ENCODE measurements at regions not wholly inside any gene's neighbourhood (a gene's known extent, or its start where the extent isn't known, plus 50 kb on each side); places are given as distances from the start of the nearest gene placed in this dataset.
"Not testable (repeated sequence)": the region's sequence is repeated elsewhere in the genome, so short reads cannot be mapped to it uniquely, and the experiment has no call there.

DNA sequence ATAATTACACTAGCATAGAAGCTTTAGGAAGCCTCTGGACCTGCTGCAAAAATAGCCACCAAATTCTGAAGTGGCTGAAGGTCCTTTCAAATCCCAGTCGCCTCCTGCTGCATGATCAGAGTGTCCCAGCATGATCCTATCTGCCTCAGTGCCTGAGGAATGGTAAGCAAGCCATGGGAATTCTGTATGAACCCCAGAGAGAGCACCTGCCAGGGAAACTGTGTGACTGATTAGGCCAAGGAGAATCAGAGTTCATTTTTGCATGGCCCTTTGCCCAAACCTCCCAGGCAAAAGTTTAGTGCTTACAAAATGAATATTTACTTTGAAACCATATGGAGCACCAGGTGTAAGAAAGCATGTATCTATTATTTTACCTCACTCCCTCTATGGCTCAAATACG, 221.4 kb downstream of the ARL4C start:
- no peak for DNase-seq (ENCODE audit: low spot score)

DNA sequence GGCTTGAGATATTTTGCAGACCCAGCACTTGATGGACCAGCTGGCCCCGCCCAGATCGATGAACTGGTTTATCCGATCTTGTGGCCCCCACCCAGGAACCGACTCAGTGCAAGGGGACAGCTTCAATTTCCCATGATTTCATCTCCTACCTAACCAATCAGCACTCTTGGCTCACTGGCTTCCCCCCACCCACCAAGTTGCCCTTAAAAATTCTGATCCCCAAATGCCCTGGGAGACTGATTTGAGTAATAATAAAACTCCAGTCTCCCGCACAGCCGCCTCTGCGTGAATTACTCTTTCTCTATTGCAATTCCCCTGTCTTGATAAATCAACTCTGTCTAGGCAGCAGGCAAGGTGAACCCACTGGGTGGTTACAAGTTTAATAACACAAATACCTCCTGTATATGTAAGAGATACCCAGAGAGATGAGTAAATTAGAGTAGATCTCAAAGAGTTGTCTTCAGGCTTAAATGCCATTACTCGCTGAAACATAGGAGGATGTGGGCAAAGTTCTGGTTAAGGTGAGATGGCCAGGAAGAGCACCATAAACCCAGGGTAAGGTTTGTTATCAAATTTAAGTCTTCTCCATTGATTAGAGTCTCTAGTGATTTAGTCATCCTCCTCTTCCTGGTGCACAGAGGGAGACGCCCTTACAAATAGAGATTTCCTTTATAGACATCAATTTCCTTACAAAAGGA, 222.8 kb downstream of the ARL4C start:
- DNase-seq (ENCODE audit: low spot score): no peak

DNA sequence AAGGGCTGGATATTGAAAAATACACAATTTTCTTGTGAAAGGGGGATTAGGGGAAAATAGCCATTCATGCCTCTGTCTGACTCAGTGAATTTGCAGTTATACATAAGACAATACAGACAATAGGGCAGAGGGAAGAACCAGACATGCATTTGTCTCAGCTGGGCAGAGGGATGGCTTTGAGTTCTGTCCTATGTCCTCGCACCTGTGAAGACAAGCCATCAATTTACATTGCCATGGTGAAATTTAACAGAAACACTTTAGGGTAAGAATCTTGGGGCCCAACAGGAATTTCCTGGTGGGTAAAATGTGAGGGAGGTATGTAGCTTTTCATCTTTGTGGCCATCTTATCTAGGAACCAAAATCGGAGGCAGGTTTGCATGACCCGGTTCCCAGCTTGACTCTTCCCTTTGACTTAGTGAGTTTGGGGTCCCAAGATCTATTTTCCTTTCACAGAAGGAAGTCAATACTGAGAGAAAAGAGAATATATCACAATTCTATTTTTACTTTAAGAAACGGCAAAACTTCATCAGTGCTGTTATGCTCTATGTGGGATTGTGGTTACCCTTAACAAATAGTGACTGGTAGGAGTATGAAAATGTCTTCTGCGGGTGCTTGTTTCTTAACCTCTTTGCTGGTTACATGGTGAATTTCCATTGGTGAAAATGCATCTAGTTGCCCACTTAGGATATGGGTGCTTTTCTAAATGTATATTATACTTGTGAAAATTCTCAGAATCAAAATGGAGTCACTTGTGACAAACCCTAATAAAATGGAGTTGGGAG, 221.8 kb downstream of the SPP2 start:
- DNase-seq (ENCODE audit: low spot score): no peak

DNA sequence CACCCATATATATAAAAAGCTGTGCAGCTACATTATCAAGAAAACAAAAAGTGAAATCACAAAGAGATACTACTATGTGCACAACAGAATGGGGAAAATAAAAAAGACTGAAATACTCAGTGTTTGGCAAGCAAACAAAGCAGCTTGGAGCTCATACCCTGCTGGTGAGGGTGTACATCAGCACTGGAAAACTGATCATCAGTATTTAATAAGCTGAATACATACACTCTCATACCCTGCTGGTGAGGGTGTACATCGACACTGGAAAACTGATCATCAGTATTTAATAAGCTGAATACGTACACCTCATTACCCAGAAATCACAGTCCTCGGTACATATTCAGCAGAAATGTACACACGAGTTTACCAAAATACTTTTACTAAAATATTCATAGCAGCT, 220.8 kb downstream of the SPP2 start:
- DNase-seq (ENCODE audit: low spot score): no peak

DNA sequence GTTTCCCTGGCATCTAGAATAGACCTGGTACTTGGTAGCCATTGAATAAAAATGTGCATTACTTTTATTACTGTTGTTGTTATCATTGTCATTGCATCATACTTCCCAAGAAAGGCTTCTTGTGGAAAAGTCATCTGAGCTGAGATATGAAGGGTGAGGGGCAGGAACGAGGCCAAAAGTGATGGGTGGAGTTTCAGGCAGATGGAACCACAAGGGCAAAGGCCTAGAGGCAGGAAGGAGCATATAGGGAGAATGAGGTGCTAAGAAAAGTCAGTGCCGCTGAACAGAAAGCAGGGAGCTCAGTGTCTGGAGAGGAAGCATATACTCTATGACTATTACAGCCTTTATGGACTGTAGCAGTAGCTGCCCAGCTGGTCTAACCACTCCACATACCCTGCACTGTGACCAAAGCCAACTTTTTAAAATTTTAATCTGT, 219.3 kb downstream of the SPP2 start:
- DNase-seq (ENCODE audit: low spot score): no peak

DNA sequence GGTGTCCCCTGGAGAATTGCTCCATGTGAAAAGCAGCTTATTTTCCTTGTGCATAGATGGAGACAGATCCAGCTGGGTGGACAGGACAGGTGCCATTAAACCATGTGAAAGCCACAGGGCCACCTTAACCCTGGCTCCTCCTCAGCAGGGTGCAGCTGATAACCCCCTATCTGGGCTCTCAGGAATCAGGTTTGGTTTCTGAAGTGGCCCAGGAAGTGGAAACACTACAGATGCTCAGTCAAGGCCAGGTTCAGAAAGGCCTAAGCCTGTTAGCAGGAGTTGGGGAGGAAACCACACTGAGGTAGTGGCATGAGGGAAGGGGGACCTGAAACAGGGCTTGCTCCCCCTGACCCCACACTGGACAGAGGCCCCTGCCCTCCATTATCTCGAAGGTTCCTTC, 217.0 kb downstream of the SPP2 start:
- DNase-seq (ENCODE audit: low spot score): no peak

DNA sequence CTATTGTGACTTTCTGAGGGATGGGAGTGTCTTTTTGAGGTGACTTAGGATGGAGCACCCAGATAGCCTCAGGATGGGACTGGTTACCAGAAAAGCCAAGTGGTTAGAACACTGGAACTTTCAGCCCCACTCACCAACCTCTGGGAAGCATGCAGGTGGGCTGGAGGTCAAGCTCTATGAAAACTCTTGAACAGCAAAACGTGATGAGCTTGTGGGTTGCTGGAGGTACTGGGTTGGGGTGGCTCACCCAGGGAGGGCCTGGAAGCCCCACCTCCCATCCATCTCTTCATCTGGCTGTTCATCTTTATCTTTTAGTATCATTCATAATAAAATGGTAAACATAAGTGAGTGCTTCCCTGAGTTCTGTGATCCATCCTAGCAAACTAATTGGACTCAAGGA, 216.4 kb downstream of the SPP2 start:
- no peak for DNase-seq (ENCODE audit: low spot score)

DNA sequence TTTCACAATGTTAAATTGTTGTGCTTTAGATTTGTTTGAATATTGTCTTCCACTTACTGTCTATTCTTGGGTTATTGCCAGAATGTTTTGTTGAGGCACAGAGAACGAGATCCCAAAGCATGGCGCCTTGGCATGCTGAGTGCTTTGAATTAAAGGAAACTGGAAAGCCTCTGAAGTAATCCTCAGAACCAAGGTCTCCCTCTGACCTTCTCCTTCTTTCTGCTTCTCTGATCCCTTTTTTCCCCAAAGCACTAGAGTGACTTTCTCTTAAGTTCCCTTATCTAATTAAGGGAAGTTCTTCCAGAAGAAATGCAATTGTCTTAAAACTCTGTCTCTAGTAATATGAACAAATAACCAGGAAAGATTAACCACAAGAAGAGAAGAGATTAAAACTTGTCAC, 214.7 kb downstream of the SPP2 start:
- DNase-seq (ENCODE audit: low spot score): no peak

DNA sequence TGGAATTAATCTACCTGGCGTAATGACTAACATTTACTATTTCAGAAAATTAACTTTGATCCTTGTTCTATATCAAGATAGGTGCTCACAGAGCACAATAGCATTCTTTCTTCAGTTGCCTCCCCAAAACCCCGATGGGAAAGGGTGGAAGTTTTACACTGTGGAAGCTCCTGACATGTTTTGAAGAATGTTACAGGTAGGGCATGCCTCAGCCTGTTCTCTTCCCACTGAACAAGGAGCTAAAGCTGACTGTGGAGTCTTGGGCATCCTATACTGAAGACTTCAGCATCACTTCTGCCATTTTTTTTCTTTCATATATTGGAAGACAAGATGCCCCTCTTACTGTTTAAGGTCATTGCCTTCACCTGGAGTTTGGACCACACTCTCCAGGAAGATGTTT, 211.2 kb downstream of the SPP2 start:
- DNase-seq (ENCODE audit: low spot score): no peak

DNA sequence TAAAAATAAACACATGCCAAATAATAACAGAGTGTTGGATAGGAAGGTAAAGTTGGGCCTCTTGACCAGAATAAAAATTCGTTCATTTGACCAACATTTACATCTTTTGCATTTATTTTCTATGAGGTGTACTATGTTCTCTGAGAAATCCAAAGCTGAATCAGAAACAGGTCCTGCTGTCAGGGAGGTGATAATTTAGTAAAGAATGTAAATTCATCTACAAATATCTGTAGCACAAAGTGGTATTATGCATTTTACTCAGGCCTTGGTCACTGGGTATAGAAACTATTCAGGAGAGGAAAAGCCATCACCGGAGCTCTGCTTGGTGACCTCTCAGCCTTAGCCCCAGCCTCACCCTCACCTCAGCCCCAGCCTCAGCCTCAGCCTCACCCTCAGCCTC, 208.9 kb downstream of the SPP2 start:
- no peak for DNase-seq (ENCODE audit: low spot score)

DNA sequence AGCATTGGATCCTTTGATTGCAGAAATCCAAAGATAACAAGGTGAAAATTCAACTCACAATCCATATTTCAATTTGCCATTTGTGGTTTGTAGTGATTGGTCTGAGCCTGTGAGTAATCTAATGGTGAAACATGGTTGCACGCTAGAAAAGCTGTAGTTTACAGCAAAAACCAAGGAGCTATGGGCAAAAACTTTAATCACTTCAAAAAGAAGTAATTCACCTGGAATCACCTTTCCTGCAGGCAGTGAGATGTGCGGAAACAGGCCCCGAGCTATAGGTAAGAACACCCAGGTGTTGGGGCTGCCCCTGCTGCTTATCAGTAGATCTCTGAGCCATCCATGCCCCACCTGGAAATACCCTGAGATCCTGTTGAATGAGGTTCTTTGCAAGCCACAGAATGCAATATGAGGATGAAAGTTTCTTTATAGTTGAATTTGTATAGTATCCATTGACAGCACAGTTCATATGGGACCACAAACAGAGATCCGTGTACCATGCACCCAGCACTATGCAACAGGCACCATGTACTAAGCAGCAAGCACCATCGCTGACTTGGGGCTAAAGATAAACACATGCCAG, 208.2 kb downstream of the SPP2 start:
- DNase-seq (ENCODE audit: low spot score): no peak

DNA sequence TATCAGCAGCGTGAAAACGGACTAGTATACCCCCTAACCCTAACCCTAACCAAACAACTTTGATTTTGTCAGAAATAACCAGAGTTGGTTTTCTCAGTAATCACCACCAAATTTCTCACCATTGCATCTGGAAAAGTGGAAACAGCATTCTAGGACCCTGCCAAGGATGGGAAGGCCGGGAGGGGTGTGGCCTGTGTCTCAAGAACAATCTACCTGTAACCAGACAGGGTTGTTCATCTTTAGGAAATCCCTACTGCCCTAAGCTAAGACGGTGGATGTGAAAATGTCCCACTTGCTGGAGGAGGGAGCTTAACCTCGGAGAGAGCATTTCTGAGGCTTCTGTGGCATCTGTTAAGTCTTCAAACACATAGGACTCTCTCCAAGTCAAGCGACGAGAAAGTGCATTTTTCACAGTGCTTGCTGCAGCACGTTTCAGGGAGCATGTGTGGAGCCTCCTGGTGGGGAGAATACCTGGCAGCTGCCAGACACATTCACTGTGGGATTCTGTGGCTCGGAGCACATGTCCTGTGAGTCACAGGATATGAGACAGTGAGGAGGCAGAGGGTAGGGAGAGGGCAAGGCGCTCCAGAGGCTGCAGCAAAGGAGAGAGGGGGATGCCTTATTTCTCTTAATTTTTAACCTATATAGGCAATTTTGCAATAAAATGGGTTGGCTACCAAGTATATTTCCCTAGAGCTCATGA, 207.5 kb downstream of the SPP2 start:
- no peak for DNase-seq (ENCODE audit: low spot score)

DNA sequence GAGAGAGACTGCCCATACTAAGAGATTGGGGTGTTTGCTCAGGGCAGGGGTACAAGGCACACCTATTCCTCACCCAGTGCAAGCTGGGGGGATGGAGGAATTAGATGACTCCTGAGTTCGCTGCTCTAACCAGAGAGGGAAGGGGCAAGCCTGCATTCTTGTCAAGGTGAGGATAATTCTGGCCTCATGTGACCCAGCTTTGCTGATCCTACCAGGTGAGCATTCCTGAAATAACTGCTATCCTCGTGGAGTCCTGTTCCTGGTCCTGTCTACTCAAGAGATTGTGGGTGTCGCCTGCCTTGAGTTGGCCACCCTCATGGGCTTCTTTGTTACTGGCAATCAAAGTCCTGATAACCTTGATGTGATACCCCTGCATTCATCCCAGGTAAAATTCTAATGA, 206.0 kb downstream of the SPP2 start:
- no peak for DNase-seq (ENCODE audit: low spot score)

DNA sequence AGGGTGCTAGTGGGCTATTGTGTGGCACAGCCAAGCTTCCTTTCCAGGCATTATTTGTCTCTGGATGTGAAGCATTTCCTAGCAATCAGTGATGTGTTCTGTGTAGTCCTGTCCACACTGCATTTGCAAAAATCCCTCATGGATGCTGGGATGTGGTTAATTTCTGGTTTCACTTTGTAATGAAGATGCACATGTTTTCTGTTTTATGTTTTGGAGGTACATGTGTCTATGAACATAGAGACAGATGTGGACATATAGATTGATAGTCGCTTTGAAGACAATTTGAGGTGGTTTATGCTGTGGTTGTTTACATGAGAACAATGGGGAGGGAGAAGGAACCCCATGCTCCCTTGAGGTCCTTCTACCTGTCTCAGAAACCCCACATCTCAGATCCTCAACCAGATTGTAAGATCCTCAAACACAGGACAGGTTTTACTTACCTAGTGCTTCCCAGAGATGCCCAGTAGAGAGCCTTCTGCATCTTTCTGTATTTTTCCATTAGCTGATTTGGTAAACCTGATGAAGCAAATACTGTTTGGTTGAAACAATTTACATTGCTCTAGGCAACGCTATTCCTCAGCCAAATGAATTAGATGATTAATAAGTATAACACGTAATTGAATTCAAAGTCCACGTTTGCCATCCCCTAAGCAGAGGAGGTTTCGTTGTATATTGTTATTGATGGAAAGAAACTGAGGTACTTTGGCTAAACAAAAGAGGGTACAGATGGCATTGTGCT, 204.4 kb downstream of the SPP2 start:
- DNase-seq (ENCODE audit: low spot score): no peak

DNA sequence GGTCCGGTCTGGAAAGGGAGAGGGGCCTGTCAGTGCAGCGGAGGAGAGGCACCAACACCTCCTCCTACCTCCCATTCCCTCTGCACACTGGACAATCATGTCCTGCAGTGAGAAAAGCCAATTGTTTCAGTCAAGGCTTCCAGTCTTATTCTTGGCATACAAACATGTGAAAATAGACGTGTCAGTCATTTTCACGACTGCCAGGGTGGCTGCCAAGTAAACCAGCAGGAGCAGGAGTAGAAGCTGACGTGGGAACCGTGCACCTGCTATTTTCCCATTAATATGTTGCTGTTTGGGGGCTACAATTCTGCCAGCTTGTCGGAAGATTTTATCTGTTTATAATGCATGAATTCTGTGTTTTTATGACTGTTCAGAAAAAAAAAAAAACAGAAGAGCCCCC, 202.3 kb downstream of the SPP2 start:
- DNase-seq (ENCODE audit: low spot score): no peak

DNA sequence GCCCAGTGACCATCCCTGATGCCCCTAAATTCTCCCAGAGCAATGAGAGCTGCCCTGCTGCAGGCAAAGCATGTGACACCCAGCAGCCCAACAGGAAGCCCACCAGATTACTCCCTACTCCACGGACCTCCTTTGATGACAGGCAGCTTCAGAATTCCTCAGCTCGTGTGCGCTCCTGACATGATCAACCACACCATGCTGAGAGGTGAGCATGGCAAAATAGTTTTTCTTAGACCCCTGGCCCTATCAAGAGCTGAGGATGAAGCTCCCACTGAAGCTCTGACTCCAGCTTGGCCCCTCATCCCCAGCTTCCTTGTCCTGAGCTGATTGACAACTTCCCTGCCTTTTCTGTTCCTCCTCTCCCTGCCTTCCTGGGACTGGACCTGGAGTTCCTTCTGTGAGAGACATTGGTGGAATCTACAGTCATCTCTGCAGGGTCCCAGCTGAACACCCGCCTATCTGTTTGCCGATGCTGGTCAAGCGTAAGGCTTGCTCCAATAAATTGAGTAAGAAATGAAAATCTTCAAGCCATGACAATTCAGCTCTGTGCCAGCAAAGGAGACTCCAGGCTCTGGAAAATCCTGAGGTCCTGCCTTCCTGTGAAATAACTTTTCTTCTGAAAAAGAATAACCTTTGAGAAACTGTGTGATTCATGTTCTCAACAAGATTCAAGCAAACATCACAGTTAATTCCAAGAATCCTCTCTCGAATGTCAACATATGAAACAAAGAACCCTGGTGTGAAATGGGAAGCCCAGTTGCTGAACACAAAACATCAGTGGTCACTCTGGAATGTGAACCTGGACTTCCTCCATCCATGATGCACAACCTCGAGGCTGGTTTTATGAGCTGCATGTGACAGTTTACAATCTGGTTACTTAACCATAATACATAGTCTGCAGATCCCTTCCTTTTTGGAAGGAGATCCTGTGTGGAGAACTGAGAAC, 201.1 kb downstream of the SPP2 start:
- no peak for DNase-seq (ENCODE audit: low spot score)

DNA sequence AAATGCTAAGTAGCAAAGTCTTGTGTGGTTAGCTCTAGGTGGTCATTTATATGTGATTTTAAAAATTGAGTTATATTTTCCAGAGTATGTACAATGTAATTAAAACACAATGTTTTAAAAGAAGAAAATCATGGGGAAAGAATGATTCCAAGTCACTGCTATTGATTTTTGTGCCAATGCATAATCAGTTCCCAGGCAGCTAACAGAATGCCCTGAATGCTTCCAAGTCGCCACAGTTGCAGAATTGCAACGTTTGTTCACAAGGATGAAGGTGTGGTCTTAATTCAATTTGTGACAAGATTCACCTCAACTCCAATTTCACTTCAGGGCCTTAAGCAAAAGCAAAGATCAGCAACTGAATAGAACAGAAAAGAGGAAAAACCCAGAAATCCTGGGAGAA, 200.4 kb downstream of the SPP2 start:
- no peak for DNase-seq (ENCODE audit: low spot score)

DNA sequence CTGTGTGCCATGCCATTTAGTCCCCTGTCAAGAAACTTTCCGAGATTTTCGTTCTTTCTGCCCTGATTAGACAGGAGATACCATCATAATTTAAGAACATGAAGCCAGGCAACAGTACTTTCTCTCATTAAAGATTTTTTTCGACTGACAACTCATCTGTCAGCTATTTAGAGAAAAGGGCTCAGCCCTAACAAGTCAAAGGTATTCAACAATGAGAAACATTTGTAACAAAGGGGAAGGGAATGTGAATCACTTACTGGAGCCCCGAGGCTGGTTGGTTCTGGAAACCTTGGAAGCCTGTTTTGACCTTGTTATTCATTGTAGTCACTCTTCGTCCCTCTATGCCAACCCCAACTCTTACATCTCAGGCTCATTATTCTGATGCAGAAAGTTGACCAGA, 199.4 kb downstream of the SPP2 start:
- DNase-seq (ENCODE audit: low spot score): no peak

DNA sequence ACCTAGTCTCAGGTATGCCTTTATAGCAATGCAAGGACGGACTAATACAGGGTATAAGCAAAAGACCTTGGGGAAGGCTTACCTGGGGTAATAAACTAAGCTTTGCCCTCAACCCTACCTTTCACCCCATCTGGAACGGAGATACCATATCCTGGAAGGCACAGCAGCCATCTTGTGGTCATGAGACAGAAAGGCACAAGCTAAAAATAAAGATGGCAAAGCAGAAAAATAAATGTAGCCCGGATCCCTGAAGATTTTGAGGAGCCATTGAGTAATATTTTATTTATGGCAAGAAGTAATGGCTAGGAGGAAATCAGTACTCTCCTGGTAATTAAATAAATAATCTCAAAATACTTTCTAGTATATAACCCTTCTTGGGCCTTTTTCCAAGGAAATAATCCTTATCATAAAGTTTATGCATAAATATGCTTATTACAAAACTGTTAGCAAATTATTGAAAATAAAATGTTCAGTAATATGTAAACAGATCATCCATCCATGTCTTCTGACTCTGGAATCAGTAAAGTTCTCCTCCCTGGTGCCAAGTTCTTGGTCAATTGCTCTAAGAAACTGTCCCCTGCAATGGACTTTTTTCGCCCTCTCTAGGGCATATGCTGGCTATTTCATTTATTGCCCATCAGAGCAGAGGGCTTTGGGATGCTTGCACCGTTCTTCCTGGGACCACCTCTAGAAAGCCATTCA, 198.7 kb downstream of the SPP2 start:
- no peak for DNase-seq (ENCODE audit: low spot score)

DNA sequence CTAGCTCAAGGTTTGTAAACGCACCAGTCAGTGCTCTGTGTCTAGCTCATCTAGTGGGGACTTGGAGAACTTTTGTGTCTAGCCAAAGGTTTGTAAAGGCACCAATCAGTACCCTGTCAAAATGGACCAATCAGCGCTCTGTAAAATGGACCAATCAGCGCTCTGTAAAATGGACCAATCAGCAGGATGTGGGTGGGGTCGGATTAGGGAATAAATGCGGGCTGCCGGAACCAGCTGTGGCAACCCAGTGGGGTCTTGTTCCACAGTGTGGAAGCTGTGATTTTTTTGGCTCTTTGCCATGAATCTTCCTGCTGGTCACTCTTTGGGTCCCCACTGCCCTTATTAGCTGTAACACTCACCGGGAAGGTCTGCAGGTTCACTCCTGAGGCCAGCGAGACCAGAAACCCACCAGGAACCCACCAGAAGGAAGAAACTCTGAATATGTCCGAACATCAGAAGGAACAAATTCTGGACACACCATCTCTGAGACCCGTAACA, 197.8 kb downstream of the SPP2 start:
- DNase-seq (ENCODE audit: low spot score): not testable (repeated sequence)
